ENCODE measurements at regions not wholly inside any gene's neighbourhood (a gene's known extent, or its start where the extent isn't known, plus 50 kb on each side); places are given as distances from the start of the nearest gene placed in this dataset.

GRCh38 chr3:118683636-118684035, 351.0 kb downstream of the IGSF11 start:
- TF ChIP-seq GATA2 (IDR thresholded peaks at IDR 0.05; ENCODE audit: low read depth, low read length), result no peak
- TF ChIP-seq GATA3 (IDR thresholded peaks at IDR 0.05; ENCODE audit: low read depth, low read length), result no peak
